Transverse colon (tissue), 4 donors: ENCODE measurements at regions not wholly inside any gene's neighbourhood (a gene's known extent, or its start where the extent isn't known, plus 50 kb on each side); places are given as distances from the start of the nearest gene placed in this dataset.

ENCODE experiments used
- DNase-seq: peaks from one replicate; pipeline ENCODE4 v3.0.0-alpha.2; 2019
- H3K27ac ChIP-seq, 4 donors: fragments of 200-600 bp; sonication (generic); 2 replicates each; pipeline ENCODE4 v1.5.1; 2016 to 2018; ENCODE audit warnings: inconsistent platforms in 4 of 4
- H3K27me3 ChIP-seq: fragments of 200-600 bp; sonication (generic); 2 replicates; pipeline ENCODE4 v1.5.1; 2017; ENCODE audit warnings: inconsistent platforms
- H3K36me3 ChIP-seq, 4 donors: fragments of 200-600 bp; sonication (generic); 2 replicates each; pipeline ENCODE4 v1.5.1; 2017 to 2019; ENCODE audit warnings: inconsistent platforms in 4 of 4
- H3K4me1 ChIP-seq, 4 donors: fragments of 200-600 bp; sonication (generic); 2 replicates each; pipeline ENCODE4 v1.5.1; 2017 to 2020; ENCODE audit warnings: inconsistent platforms in 4 of 4
- H3K4me3 ChIP-seq, 4 donors: fragments of 200-600 bp; sonication (generic); 1 replicate in 1 of 4; 2 replicates in 3 of 4; pipeline versions ENCODE4 v1.5.1 to v1.6.1; 2017 to 2019; ENCODE audit warnings: inconsistent platforms in 4 of 4
- H3K9me3 ChIP-seq, 2 donors: fragments of 200-600 bp; sonication (generic); 2 replicates each; pipeline ENCODE4 v1.5.1; 2017 to 2019; ENCODE audit warnings: inconsistent platforms in 2 of 2
- EP300 ChIP-seq: sonication (generic); formaldehyde crosslinking; IDR thresholded peaks from one replicate; pipeline ENCODE4 v1.6.1; 2017; ENCODE audit warnings: antibody characterized with exemption, low read depth
- POLR2A ChIP-seq: fragments of 450-650 bp; IDR thresholded peaks from one replicate; pipeline ENCODE4 v1.6.1; 2016; ENCODE audit warnings: antibody characterized with exemption, mild to moderate bottlenecking, moderate library complexity
- POLR2AphosphoS5 ChIP-seq, 3 donors: sonication (generic); formaldehyde crosslinking; IDR thresholded peaks; one replicate each; pipeline ENCODE4 v1.6.1; 2016; ENCODE audit warnings: antibody characterized with exemption in 3 of 3
- WGBS, 2 donors: methylation state at CpG; one replicate each; pipeline ENCODE4 v1.1.5; 2018; ENCODE audit warnings: low coverage in 1 of 2; 5-methylcytosine and 5-hydroxymethylcytosine counted together
- in situ Hi-C, 4 donors: fragments of 200-750 bp; cut with MboI; loops; one replicate each; pipeline versions ENCODE4 v1.15.0 to v1.15.1; 2017; ENCODE audit warnings: low sequenced_read_pairs in 3 of 4, low pct_ligation_motif_present in 1 of 4, low pct_unique_long_range_greater_than_20kb in 1 of 4
- intact Hi-C: fragments of 100-400 bp; cut with DNase I; formaldehyde crosslinking; loops from one replicate; pipeline ENCODE4 v1.15.1; 2023; ENCODE audit warnings: low total_unique reads
- TF ChIP-seq, protein P1 (sequence below), 5 experiments: fragments of 200-600 bp in 3 of 5; fragments of 450-650 bp in 2 of 5; sonication (generic) in 3 of 5; IDR thresholded peaks; 1 replicate in 2 of 5; 2 replicates in 3 of 5; pipeline ENCODE4 v1.5.1; 2016 to 2017; ENCODE audit warnings: antibody characterized with exemption in 5 of 5, inconsistent platforms in 3 of 5, mild to moderate bottlenecking in 2 of 5, moderate library complexity in 1 of 5

DNA sequence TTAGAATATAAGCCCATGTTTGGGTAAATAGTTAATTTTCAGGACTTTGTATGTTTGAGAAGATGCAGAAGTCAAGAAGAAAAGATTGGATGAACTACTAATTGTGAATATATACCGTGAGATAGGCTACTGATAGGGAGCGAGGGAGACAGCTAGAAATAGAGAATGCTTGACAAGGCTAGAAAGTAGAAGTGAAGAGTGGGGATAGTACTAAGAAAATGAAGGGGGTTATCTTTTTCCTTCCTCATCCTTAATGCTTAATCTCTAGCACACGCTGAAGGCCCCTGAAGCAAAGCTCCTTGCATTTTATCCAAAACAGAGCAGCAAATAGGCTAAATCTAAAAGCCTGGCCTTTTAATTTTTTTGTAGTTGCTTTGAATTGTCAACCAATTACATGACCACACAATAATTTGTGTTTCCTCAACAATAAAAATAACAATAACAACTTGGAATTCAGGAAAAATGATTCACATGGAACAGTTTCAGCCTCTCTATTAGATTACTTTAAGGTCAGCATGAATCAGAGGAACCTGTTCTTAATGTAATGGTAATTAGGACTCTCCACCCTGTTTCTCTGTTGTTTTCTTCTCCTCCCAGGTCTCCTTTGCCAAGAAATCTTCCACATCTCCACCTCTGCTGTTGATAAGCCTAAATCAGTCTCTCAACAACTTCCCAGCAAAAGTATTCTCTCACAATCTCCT is 1071.3 kb upstream of the ZEB2 start:
- no peak for DNase-seq
- no peaks in the 10 kb centered on the region for H3K9me3 ChIP-seq
- in situ Hi-C loops (no loop called here), intact Hi-C loops (no loop called here)
- TF ChIP-seq, protein P1, sequence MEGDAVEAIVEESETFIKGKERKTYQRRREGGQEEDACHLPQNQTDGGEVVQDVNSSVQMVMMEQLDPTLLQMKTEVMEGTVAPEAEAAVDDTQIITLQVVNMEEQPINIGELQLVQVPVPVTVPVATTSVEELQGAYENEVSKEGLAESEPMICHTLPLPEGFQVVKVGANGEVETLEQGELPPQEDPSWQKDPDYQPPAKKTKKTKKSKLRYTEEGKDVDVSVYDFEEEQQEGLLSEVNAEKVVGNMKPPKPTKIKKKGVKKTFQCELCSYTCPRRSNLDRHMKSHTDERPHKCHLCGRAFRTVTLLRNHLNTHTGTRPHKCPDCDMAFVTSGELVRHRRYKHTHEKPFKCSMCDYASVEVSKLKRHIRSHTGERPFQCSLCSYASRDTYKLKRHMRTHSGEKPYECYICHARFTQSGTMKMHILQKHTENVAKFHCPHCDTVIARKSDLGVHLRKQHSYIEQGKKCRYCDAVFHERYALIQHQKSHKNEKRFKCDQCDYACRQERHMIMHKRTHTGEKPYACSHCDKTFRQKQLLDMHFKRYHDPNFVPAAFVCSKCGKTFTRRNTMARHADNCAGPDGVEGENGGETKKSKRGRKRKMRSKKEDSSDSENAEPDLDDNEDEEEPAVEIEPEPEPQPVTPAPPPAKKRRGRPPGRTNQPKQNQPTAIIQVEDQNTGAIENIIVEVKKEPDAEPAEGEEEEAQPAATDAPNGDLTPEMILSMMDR (IDR thresholded peaks at IDR 0.05): no peak
- no peak for TF ChIP-seq EP300
- TF ChIP-seq POLR2A: no peak
- no peak for TF ChIP-seq POLR2AphosphoS5 (IDR thresholded peaks at IDR 0.05)
- H3K36me3 ChIP-seq: no peaks in the 10 kb centered on the region
- no peaks in the 10 kb centered on the region for H3K4me1 ChIP-seq
- WGBS, 2 donors: 86 to 94% methylated on average over 3 of the region's 3 CpGs
- no peak overlapping the region for H3K27ac ChIP-seq
- H3K4me3 ChIP-seq: no peak overlapping the region
- no peaks in the 10 kb centered on the region for H3K27me3 ChIP-seq

DNA sequence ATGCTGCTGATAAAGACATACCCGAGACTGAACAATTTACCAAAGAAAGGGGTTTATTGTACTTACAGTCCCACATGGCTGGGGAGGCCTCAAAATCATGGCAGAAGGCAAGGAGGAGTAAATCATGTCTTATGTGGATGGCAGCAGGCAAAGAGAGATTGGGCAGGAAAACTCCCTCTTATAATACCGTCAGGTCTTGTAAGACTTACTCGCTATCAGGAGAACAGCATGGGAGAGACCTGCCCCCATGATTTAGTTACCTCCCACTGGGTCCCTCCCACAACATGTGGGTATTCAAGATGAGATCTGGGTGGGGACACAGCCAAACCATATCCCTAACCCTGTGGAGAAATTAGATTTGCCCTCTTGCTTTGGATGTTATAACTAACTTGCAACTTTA is 1068.0 kb upstream of the ZEB2 start:
- in situ Hi-C loops (no loop called here), intact Hi-C loops (no loop called here)
- Histone ChIP-seq H3K9me3 (no peaks in the 10 kb centered on the region), H3K4me1 (no peaks in the 10 kb centered on the region), H3K4me3 (no peak overlapping the region), H3K36me3 (no peaks in the 10 kb centered on the region), H3K27ac (no peak overlapping the region), H3K27me3 (no peaks in the 10 kb centered on the region)
- no peak for DNase-seq
- TF ChIP-seq EP300 (no peak), POLR2A (no peak), POLR2AphosphoS5 (IDR thresholded peaks at IDR 0.05) (no peak)
- TF ChIP-seq, protein P1 (IDR thresholded peaks at IDR 0.05): no peak
- 90 to 92% methylated on average over 3 of the region's 3 CpGs for WGBS, 2 donors

DNA sequence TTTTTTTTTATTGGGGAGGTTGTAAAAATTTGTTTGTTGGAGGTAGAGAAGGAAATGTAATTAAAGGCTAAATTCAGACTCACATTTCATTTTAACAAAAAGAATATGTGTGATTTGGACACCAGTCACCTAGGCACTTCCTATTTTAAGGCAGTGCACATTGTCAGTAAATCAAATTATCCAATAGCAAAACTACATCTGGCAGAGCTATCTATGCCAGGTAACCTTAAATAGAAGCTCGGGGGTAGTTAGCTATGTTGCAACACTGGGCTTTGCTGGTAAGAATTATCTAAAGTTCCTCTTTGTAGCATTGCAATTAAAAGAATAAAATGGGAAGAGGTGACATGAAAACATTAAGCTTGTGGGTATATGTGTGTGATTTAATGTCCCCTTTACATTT is 1064.4 kb upstream of the ZEB2 start:
- H3K27me3 ChIP-seq: no peaks in the 10 kb centered on the region
- 71 to 75% methylated on average over 1 of the region's 1 CpG for WGBS, 2 donors

DNA sequence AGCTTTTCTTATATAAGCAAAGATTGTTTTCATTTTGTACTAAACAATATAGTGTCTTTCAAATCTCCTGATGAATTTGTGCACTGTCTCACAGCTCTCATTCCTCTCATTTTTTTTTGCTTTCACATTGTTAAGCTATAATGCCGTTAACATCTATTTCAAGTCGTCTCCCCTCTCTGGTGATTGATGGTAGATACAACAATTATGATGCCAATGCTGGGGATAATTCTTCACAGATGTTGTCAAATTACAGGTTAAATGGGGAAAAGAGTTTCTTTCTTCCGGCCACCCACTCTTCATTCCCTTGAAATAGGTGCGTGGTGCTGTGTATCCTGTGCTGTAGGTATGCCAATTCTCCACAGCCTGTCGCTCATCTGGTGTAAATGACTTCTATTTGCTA is 1053.7 kb upstream of the ZEB2 start:
- intact Hi-C loops (no loop called here), in situ Hi-C loops (no loop called here)
- H3K4me3 ChIP-seq: no peak overlapping the region
- no peaks in the 10 kb centered on the region for H3K36me3 ChIP-seq
- H3K4me1 ChIP-seq: no peaks in the 10 kb centered on the region
- H3K9me3 ChIP-seq: no peaks in the 10 kb centered on the region
- H3K27me3 ChIP-seq: no peaks in the 10 kb centered on the region
- TF ChIP-seq EP300 (no peak), POLR2A (no peak), POLR2AphosphoS5 (IDR thresholded peaks at IDR 0.05) (no peak)
- TF ChIP-seq, protein P1 (IDR thresholded peaks at IDR 0.05): no peak
- WGBS, 2 donors: 80 to 100% methylated on average over 2 to 5 of the region's 5 CpGs
- DNase-seq: no peak
- H3K27ac ChIP-seq: no peak overlapping the region

More for the DNA sequence above, 1064.4 kb upstream of the ZEB2 start:
- DNase-seq: no peak
- Histone ChIP-seq H3K4me1 (no peaks in the 10 kb centered on the region), H3K9me3 (no peaks in the 10 kb centered on the region), H3K27ac (no peak overlapping the region), H3K4me3 (no peak overlapping the region), H3K36me3 (no peaks in the 10 kb centered on the region)
- TF ChIP-seq EP300: no peak
- intact Hi-C loops (no loop called here), in situ Hi-C loops (no loop called here)

DNA sequence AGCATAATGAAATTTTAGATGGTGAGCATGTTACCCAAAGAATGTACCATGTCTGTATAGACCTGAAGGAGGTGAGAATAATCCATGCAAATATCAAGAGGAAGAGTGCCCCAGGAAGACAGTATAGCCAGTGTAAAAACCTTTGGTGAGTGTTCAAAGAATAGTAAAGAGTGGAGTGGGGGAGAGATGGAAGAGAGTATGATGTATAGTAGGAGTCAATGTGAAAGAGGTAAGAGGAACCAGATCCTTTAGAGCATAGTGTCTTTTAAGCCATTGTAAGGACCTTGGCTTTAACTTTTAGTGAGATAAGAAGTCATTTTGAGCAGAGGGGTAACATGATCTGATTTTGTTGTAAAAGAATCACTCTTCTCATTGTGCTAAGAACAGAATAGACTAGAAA is 1052.3 kb upstream of the ZEB2 start:
- H3K4me1 ChIP-seq: no peaks in the 10 kb centered on the region
- H3K36me3 ChIP-seq: no peaks in the 10 kb centered on the region
- H3K4me3 ChIP-seq: no peak overlapping the region
- in situ Hi-C loops (no loop called here), intact Hi-C loops (no loop called here)
- H3K27me3 ChIP-seq: no peaks in the 10 kb centered on the region
- DNase-seq: no peak
- TF ChIP-seq, protein P1 (IDR thresholded peaks at IDR 0.05): no peak
- no peak for TF ChIP-seq POLR2A
- no peak for TF ChIP-seq EP300
- no peak for TF ChIP-seq POLR2AphosphoS5 (IDR thresholded peaks at IDR 0.05)
- no peaks in the 10 kb centered on the region for H3K9me3 ChIP-seq
- no peak overlapping the region for H3K27ac ChIP-seq
